Endodermal cell (in vitro differentiated cells): ENCODE measurements at regions not wholly inside any gene's neighbourhood (a gene's known extent, or its start where the extent isn't known, plus 50 kb on each side); places are given as distances from the start of the nearest gene placed in this dataset.
A peak's percentile ranks its signal among the peaks of the same experiment; 100 is the strongest.

Source experiments
- DNase-seq: peaks from one replicate; pipeline ENCODE4 v3.0.0-alpha.2; 2017
- H3K27ac ChIP-seq: 2 replicates; pipeline ENCODE4 v1.5.1; 2013; ENCODE audit warnings: mild to moderate bottlenecking, low read depth, low read length, moderate library complexity
- H3K27me3 ChIP-seq: 2 replicates; pipeline ENCODE4 v1.6.1; 2013; ENCODE audit warnings: mild to moderate bottlenecking, low read length, moderate library complexity; ENCODE audit not compliant: insufficient read depth, control insufficient read depth, poor library complexity, severe bottlenecking
- H3K36me3 ChIP-seq: 2 replicates; pipeline ENCODE4 v1.7.0; 2013; ENCODE audit warnings: mild to moderate bottlenecking, low read length, moderate library complexity; ENCODE audit not compliant: control insufficient read depth, insufficient read depth
- H3K4me1 ChIP-seq: one replicate; pipeline ENCODE4 v1.7.0; 2013; ENCODE audit warnings: low read length; ENCODE audit not compliant: control insufficient read depth, insufficient read depth
- H3K4me3 ChIP-seq: 2 replicates; pipeline ENCODE4 v1.5.1; 2013; ENCODE audit warnings: mild to moderate bottlenecking, low read length, moderate library complexity
- H3K9ac ChIP-seq: 2 replicates; pipeline ENCODE4 v1.6.1; 2013; ENCODE audit warnings: mild to moderate bottlenecking, low read length, moderate library complexity; ENCODE audit not compliant: poor library complexity, severe bottlenecking; ENCODE audit errors: extremely low read depth
- H3K9me3 ChIP-seq: 2 replicates; pipeline ENCODE4 v1.6.1; 2013; ENCODE audit warnings: mild to moderate bottlenecking, low read length, moderate library complexity; ENCODE audit not compliant: control insufficient read depth
- H3K27ac Mint-ChIP-seq: 2 replicates; pipeline ENCODE4 v1.8.0; 2020; ENCODE audit warnings: mixed read lengths
- H3K27me3 Mint-ChIP-seq: 2 replicates; pipeline ENCODE4 v1.8.0; 2021; ENCODE audit warnings: mild to moderate bottlenecking, mixed read lengths; ENCODE audit not compliant: insufficient read depth
- H3K36me3 Mint-ChIP-seq: 2 replicates; pipeline ENCODE4 v1.8.0; 2020; ENCODE audit warnings: low read depth, mixed read lengths
- H3K4me1 Mint-ChIP-seq: 2 replicates; pipeline ENCODE4 v1.8.0; 2020; ENCODE audit warnings: mixed read lengths
- H3K4me3 Mint-ChIP-seq: 2 replicates; pipeline ENCODE4 v1.8.0; 2020; ENCODE audit warnings: mild to moderate bottlenecking, moderate library complexity, mixed read lengths
- H3K9me3 Mint-ChIP-seq: 2 replicates; pipeline ENCODE4 v1.8.0; 2020; ENCODE audit warnings: mild to moderate bottlenecking, mixed read lengths
- WGBS, 2 experiments: methylation state at CpG; one replicate each; pipeline versions ENCODE4 v1.1.5 to v1.1.7; 2013; ENCODE audit warnings: missing lambda C conversion rate in 2 of 2, mixed read lengths in 1 of 2; ENCODE audit not compliant: insufficient coverage in 1 of 2, insufficient read length in 1 of 2; 5-methylcytosine and 5-hydroxymethylcytosine counted together
- TF ChIP-seq, protein P1 (sequence below): fragments of 200-600 bp; sonication (generic); conservative IDR thresholded peaks from 2 replicates; pipeline ENCODE4 v1.5.0; 2021; ENCODE audit warnings: antibody characterized with exemption, mild to moderate bottlenecking

GRCh38 chr2:177074099-177074710, 138.4 kb upstream of the HNRNPA3 start:
- H3K27me3 ChIP-seq, result peaks cover 40% of the 10 kb centered on the region
- H3K27ac ChIP-seq, result no peak overlapping the region
- no peaks in the 10 kb centered on the region for H3K9me3 Mint-ChIP-seq
- TF ChIP-seq, protein P1, sequence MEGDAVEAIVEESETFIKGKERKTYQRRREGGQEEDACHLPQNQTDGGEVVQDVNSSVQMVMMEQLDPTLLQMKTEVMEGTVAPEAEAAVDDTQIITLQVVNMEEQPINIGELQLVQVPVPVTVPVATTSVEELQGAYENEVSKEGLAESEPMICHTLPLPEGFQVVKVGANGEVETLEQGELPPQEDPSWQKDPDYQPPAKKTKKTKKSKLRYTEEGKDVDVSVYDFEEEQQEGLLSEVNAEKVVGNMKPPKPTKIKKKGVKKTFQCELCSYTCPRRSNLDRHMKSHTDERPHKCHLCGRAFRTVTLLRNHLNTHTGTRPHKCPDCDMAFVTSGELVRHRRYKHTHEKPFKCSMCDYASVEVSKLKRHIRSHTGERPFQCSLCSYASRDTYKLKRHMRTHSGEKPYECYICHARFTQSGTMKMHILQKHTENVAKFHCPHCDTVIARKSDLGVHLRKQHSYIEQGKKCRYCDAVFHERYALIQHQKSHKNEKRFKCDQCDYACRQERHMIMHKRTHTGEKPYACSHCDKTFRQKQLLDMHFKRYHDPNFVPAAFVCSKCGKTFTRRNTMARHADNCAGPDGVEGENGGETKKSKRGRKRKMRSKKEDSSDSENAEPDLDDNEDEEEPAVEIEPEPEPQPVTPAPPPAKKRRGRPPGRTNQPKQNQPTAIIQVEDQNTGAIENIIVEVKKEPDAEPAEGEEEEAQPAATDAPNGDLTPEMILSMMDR, result no peak
- 93 to 100% methylated on average over 3 to 5 of the region's 5 CpGs for WGBS, 2 experiments
- H3K4me3 Mint-ChIP-seq, result no peak overlapping the region
- peaks cover 16% of the 10 kb centered on the region for H3K4me1 Mint-ChIP-seq
- DNase-seq, result no peak
- H3K4me3 ChIP-seq, result no peak overlapping the region
- no peak overlapping the region for H3K27ac Mint-ChIP-seq
- no peaks in the 10 kb centered on the region for H3K36me3 Mint-ChIP-seq
- H3K9me3 ChIP-seq, result no peaks in the 10 kb centered on the region
- no peaks in the 10 kb centered on the region for H3K36me3 ChIP-seq
- no peak overlapping the region for H3K9ac ChIP-seq
- H3K4me1 ChIP-seq, result peaks cover 10% of the 10 kb centered on the region
- peaks cover 27% of the 10 kb centered on the region for H3K27me3 Mint-ChIP-seq

- H3K9ac ChIP-seq, result no peak overlapping the region
- no peaks in the 10 kb centered on the region for H3K9me3 ChIP-seq
- no peak overlapping the region for H3K4me3 Mint-ChIP-seq
- H3K27ac Mint-ChIP-seq, result no peak overlapping the region
- peaks cover 16% of the 10 kb centered on the region for H3K4me1 Mint-ChIP-seq
- DNase-seq, result no peak
- no peaks in the 10 kb centered on the region for H3K36me3 Mint-ChIP-seq
- TF ChIP-seq, protein P1, result no peak
- peaks cover 38% of the 10 kb centered on the region for H3K27me3 ChIP-seq
- H3K4me1 ChIP-seq, result peaks cover 10% of the 10 kb centered on the region
- H3K36me3 ChIP-seq, result no peaks in the 10 kb centered on the region
- H3K4me3 ChIP-seq, result no peak overlapping the region
- H3K27me3 Mint-ChIP-seq, result peaks cover 26% of the 10 kb centered on the region
- H3K9me3 Mint-ChIP-seq, result no peaks in the 10 kb centered on the region
- 63 to 67% methylated on average over 3 of the region's 3 CpGs for WGBS, 2 experiments
- no peak overlapping the region for H3K27ac ChIP-seq
Observed at GRCh38 chr2:177075254-177075653, 137.3 kb upstream of the HNRNPA3 start.

- Histone ChIP-seq H3K27ac (no peak overlapping the region), H3K9me3 (no peaks in the 10 kb centered on the region), H3K4me3 (no peak overlapping the region), H3K27me3 (peaks cover 46% of the 10 kb centered on the region), H3K4me1 (peaks cover 14% of the 10 kb centered on the region), H3K36me3 (no peaks in the 10 kb centered on the region), H3K9ac (no peak overlapping the region)
- TF ChIP-seq, protein P1, result no peak
- H3K27me3 Mint-ChIP-seq, result peaks cover 23% of the 10 kb centered on the region
- H3K9me3 Mint-ChIP-seq, result no peaks in the 10 kb centered on the region
- no peaks in the 10 kb centered on the region for H3K36me3 Mint-ChIP-seq
- 52 to 85% methylated on average over 3 to 4 of the region's 4 CpGs for WGBS, 2 experiments
- H3K27ac Mint-ChIP-seq, result no peak overlapping the region
- no peak overlapping the region for H3K4me3 Mint-ChIP-seq
- H3K4me1 Mint-ChIP-seq, result peaks cover 16% of the 10 kb centered on the region
- DNase-seq, result peak; percentile 78
Observed at GRCh38 chr2:177076636-177077179, 135.9 kb upstream of the HNRNPA3 start.
